NCI-H1930 (cell line): ENCODE measurements at regions not wholly inside any gene's neighbourhood (a gene's known extent, or its start where the extent isn't known, plus 50 kb on each side); places are given as distances from the start of the nearest gene placed in this dataset.

ENCODE experiments used
- DNase-seq, 2 experiments: peaks; one replicate each; lab custom pipeline; 2025; lab: John Stamatoyannopoulos, UW

GRCh38 chr9:90245661-90246060 lies 397.0 kb downstream of the DIRAS2 start:
- no peak for DNase-seq

GRCh38 chr9:90249094-90249493 lies 393.5 kb downstream of the DIRAS2 start:
- DNase-seq = no peak

GRCh38 chr9:90251316-90251715 lies 391.3 kb downstream of the DIRAS2 start:
- DNase-seq = no peak

GRCh38 chr9:90256345-90256744 lies 386.3 kb downstream of the DIRAS2 start:
- DNase-seq = no peak

GRCh38 chr9:90259311-90260246 lies 383.0 kb downstream of the DIRAS2 start:
- no peak for DNase-seq

- no peak for DNase-seq
Measured at GRCh38 chr9:90261698-90262097, 380.9 kb downstream of the DIRAS2 start.

- no peak for DNase-seq
Measured at GRCh38 chr9:90268613-90269012, 374.0 kb downstream of the DIRAS2 start.

GRCh38 chr9:90271707-90272106 lies 370.9 kb downstream of the DIRAS2 start:
- DNase-seq = no peak

GRCh38 chr9:90274725-90275124 lies 367.9 kb downstream of the DIRAS2 start:
- no peak for DNase-seq

- DNase-seq = no peak
Measured at GRCh38 chr9:90285946-90286345, 356.7 kb downstream of the DIRAS2 start.

- no peak for DNase-seq
Measured at GRCh38 chr9:90287567-90288274, 354.9 kb downstream of the DIRAS2 start.

GRCh38 chr9:90288275-90288639 lies 354.4 kb downstream of the DIRAS2 start:
- DNase-seq = no peak

- no peak for DNase-seq
Measured at GRCh38 chr9:90290716-90291485, 351.7 kb downstream of the DIRAS2 start.

- DNase-seq = no peak
Measured at GRCh38 chr9:90296539-90296938, 346.1 kb downstream of the DIRAS2 start.

GRCh38 chr9:90299968-90300367 lies 342.7 kb downstream of the DIRAS2 start:
- peak in 1 of 2 experiments; percentile 20 for DNase-seq

- DNase-seq = peak in 1 of 2 experiments; percentile 13
Measured at GRCh38 chr9:90300611-90301276, 341.9 kb downstream of the DIRAS2 start.

GRCh38 chr9:90301277-90301653 lies 341.4 kb downstream of the DIRAS2 start:
- DNase-seq = no peak

- DNase-seq = no peak
Measured at GRCh38 chr9:90303655-90304054, 339.0 kb downstream of the DIRAS2 start.

- DNase-seq = no peak
Measured at GRCh38 chr9:90306158-90306557, 336.5 kb downstream of the DIRAS2 start.

- no peak for DNase-seq
Measured at GRCh38 chr9:90307167-90307833, 335.3 kb downstream of the DIRAS2 start.

- DNase-seq = no peak
Measured at GRCh38 chr9:90307891-90308290, 334.7 kb downstream of the DIRAS2 start.
